SK-N-SH (cell line): ENCODE measurements at regions not wholly inside any gene's neighbourhood (a gene's known extent, or its start where the extent isn't known, plus 50 kb on each side); places are given as distances from the start of the nearest gene placed in this dataset.

ENCODE experiments used
- EP300 ChIP-seq, 2 experiments: IDR thresholded peaks; 2 replicates each; pipeline versions ENCODE4 v1.4.0 to v1.6.1; 2012; ENCODE audit warnings: borderline replicate concordance in 1 of 2, low read depth in 1 of 2, low read length in 1 of 2
- JUND ChIP-seq: IDR thresholded peaks from 2 replicates; pipeline ENCODE4 v1.4.0; 2012
- RXRA ChIP-seq: IDR thresholded peaks from 2 replicates; pipeline ENCODE4 v1.4.0; 2012; ENCODE audit warnings: low read depth, mild to moderate bottlenecking, borderline replicate concordance

DNA sequence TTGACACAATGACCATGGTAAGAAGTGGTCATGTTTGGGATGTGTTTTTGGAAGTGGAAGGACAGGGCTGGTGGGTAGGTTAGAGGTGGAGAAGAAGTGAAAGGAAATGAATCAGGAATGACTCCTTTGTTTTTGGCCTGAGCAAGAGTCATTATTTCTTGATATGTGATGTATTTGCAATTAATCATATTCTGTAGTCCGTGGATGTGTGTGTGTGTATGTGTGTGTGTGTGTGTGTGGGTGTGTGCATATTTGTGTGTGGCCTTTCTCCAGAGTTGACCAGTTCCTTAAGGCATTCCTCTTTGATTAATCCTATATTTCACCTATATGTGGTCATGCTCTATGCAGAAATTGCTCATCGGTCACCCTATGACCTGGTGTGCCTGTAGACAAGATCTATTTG, 130.7 kb downstream of the UTRN start:
- TF ChIP-seq EP300 (IDR thresholded peaks at IDR 0.05; ENCODE audit: borderline replicate concordance in 1 of 2, low read depth in 1 of 2, low read length in 1 of 2) (no peak), JUND (no peak), RXRA (no peak)
